GM21528 (cell line): ENCODE measurements at regions not wholly inside any gene's neighbourhood (a gene's known extent, or its start where the extent isn't known, plus 50 kb on each side); places are given as distances from the start of the nearest gene placed in this dataset.
"Not testable (repeated sequence)": the region's sequence is repeated elsewhere in the genome, so short reads cannot be mapped to it uniquely, and the experiment has no call there.

ENCODE experiments used
- ATAC-seq: cut with Tn5 transposase; IDR thresholded peaks from one replicate; pipeline ENCODE4 v1.9.1; 2021; ENCODE audit warnings: mild to moderate bottlenecking, moderate library complexity; ENCODE audit not compliant: unreplicated experiment, low FRiP score

GRCh38 chr1:192862271-192862670 is 53.4 kb downstream of the RGS2 start:
- no peak for ATAC-seq

GRCh38 chr1:192866241-192866868 is 57.5 kb downstream of the RGS2 start:
- ATAC-seq: no peak

GRCh38 chr1:192867180-192867579 is 58.3 kb downstream of the RGS2 start:
- ATAC-seq: no peak

- no peak for ATAC-seq
Observed at GRCh38 chr1:192869308-192869940, 60.6 kb downstream of the RGS2 start.

GRCh38 chr1:192872010-192872409 is 63.2 kb downstream of the RGS2 start:
- no peak for ATAC-seq

- no peak for ATAC-seq
Observed at GRCh38 chr1:192873836-192874235, 65.0 kb downstream of the RGS2 start.

- no peak for ATAC-seq
Observed at GRCh38 chr1:192876633-192877032, 67.8 kb downstream of the RGS2 start.

GRCh38 chr1:192877283-192877886 is 68.5 kb downstream of the RGS2 start:
- no peak for ATAC-seq

GRCh38 chr1:192878249-192878648 is 69.4 kb downstream of the RGS2 start:
- no peak for ATAC-seq

- no peak for ATAC-seq
Observed at GRCh38 chr1:192879406-192879805, 70.6 kb downstream of the RGS2 start.

GRCh38 chr1:192880231-192880630 is 71.4 kb downstream of the RGS2 start:
- no peak for ATAC-seq

- ATAC-seq: no peak
Observed at GRCh38 chr1:192884241-192884640, 75.4 kb downstream of the RGS2 start.

GRCh38 chr1:192885387-192885786 is 76.5 kb downstream of the RGS2 start:
- not testable (repeated sequence) for ATAC-seq

- no peak for ATAC-seq
Observed at GRCh38 chr1:192887426-192887825, 78.6 kb downstream of the RGS2 start.

- ATAC-seq: no peak
Observed at GRCh38 chr1:192888574-192888973, 79.7 kb downstream of the RGS2 start.

GRCh38 chr1:192889082-192889481 is 80.2 kb downstream of the RGS2 start:
- no peak for ATAC-seq

- no peak for ATAC-seq
Observed at GRCh38 chr1:192890134-192890533, 81.3 kb downstream of the RGS2 start.

- ATAC-seq: no peak
Observed at GRCh38 chr1:192892934-192893333, 84.1 kb downstream of the RGS2 start.

GRCh38 chr1:192895487-192895886 is 86.6 kb downstream of the RGS2 start:
- ATAC-seq: not testable (repeated sequence)

- no peak for ATAC-seq
Observed at GRCh38 chr1:192896376-192896775, 87.5 kb downstream of the RGS2 start.

- ATAC-seq: no peak
Observed at GRCh38 chr1:192901500-192901899, 92.7 kb downstream of the RGS2 start.

- no peak for ATAC-seq
Observed at GRCh38 chr1:192903142-192903541, 94.3 kb downstream of the RGS2 start.
